ENCODE measurements at regions not wholly inside any gene's neighbourhood (a gene's known extent, or its start where the extent isn't known, plus 50 kb on each side); places are given as distances from the start of the nearest gene placed in this dataset.
"Not testable (repeated sequence)": the region's sequence is repeated elsewhere in the genome, so short reads cannot be mapped to it uniquely, and the experiment has no call there.

GRCh38 chr1:61028136-61028535, 54.2 kb upstream of the NFIA start:
- Mint-ChIP-seq H3K27me3 (no peaks in the 10 kb centered on the region), H3K27ac (no peak overlapping the region), H3K9me3 (no peaks in the 10 kb centered on the region), H3K4me3 (no peak overlapping the region), H3K36me3 (no peaks in the 10 kb centered on the region), H3K4me1 (no peaks in the 10 kb centered on the region)
- DNase-seq = no peak

DNA sequence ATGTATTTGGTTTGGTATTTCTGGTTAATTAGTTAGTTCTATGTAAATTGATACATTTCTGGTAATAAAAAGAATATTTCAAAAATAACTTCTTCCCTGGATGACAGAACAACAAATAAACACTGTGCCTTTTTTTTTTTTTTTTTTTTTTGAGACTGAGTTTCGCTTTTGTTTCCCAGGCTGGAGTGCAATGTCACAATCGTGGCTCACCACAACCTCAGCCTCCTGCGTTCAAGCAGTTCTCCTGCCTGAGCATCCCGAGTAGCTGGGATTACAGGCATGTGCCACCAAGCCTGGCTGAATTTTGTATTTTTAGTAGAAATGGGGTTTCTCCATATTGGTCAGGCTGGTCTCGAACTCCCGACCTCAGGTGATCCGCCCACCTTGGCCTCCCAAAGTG, 64.3 kb upstream of the NFIA start:
- H3K4me3 Mint-ChIP-seq, H3K36me3 Mint-ChIP-seq, H3K9me3 Mint-ChIP-seq, DNase-seq, H3K27ac Mint-ChIP-seq, H3K4me1 Mint-ChIP-seq: not testable (repeated sequence)
- H3K27me3 Mint-ChIP-seq = peaks cover 12% of the 10 kb centered on the region

DNA sequence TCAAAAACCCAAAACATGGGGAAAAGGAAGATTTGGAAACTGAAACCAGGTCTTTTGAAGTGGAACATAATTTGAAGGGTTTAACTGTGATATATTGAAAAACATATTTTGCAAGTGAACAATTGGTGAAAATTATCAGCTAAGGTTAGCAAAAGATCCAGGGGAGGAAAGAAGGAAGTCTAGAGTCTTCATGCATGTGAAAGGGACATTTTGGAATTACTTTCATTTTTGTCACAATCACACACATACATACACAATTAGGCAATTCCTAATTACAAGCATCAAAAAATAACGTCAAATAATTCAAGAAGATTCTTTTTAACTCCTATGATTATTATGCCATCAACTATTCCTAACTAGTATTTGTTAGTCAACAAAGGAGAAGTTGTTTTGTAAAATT, 64.7 kb upstream of the NFIA start:
- H3K36me3 Mint-ChIP-seq = no peaks in the 10 kb centered on the region
- H3K27me3 Mint-ChIP-seq = peaks cover 12% of the 10 kb centered on the region
- no peak overlapping the region for H3K4me3 Mint-ChIP-seq
- no peak overlapping the region for H3K27ac Mint-ChIP-seq
- H3K4me1 Mint-ChIP-seq = peaks cover 1% of the 10 kb centered on the region
- no peaks in the 10 kb centered on the region for H3K9me3 Mint-ChIP-seq
- DNase-seq = no peak

DNA sequence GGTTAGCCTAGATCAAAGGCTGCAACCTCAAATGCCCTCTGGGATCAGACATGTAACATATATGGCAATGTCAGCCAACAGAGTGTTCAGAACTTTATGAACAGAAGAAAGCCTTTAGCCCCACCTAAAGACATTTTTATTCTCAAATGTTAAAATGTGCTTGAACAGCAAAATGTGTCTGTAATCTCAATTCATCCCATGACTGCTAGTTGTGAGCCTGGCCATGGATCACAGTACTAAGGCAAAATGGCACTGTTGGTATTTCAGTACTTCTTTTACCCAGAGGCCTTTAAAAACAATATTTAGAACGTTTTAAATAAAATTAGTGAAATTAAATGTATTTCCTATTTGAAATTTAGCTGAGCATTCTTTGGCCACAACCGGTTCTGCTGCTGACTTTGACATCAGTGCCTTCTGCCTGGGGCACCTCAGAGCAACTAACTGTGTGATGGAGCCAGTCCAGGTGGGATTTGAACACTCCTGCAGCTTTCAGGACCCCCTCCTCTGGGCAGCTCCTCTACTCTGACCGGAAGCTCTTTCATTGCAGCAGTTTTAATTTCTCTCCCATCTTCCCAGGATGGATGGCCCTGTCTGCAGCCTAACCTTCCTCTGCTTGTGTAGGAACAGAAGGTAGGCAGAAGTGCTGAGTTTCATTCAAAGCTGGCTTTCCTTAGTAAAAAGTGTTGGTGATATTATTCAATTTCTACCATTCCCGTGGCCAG, 68.3 kb upstream of the NFIA start:
- peaks cover 1% of the 10 kb centered on the region for H3K4me1 Mint-ChIP-seq
- H3K9me3 Mint-ChIP-seq = no peaks in the 10 kb centered on the region
- no peak for DNase-seq
- no peaks in the 10 kb centered on the region for H3K36me3 Mint-ChIP-seq
- H3K27ac Mint-ChIP-seq = no peak overlapping the region
- H3K27me3 Mint-ChIP-seq = peaks cover 16% of the 10 kb centered on the region
- no peak overlapping the region for H3K4me3 Mint-ChIP-seq

GRCh38 chr1:61013189-61013945, 69.0 kb upstream of the NFIA start:
- Mint-ChIP-seq H3K36me3 (no peaks in the 10 kb centered on the region), H3K4me1 (peaks cover 1% of the 10 kb centered on the region), H3K4me3 (no peak overlapping the region), H3K27me3 (peaks cover 16% of the 10 kb centered on the region), H3K9me3 (no peaks in the 10 kb centered on the region), H3K27ac (no peak overlapping the region)
- DNase-seq = no peak

GRCh38 chr1:61012341-61012761, 70.0 kb upstream of the NFIA start:
- Mint-ChIP-seq H3K27me3 (peaks cover 11% of the 10 kb centered on the region), H3K36me3 (no peaks in the 10 kb centered on the region), H3K27ac (no peak overlapping the region), H3K4me3 (no peak overlapping the region), H3K9me3 (no peaks in the 10 kb centered on the region), H3K4me1 (no peaks in the 10 kb centered on the region)
- no peak for DNase-seq

- Mint-ChIP-seq H3K9me3 (no peaks in the 10 kb centered on the region), H3K36me3 (no peaks in the 10 kb centered on the region), H3K4me3 (no peak overlapping the region), H3K4me1 (no peaks in the 10 kb centered on the region), H3K27me3 (peaks cover 7% of the 10 kb centered on the region), H3K27ac (no peak overlapping the region)
- DNase-seq = no peak
Measured at GRCh38 chr1:61011561-61012263, 70.6 kb upstream of the NFIA start.

DNA sequence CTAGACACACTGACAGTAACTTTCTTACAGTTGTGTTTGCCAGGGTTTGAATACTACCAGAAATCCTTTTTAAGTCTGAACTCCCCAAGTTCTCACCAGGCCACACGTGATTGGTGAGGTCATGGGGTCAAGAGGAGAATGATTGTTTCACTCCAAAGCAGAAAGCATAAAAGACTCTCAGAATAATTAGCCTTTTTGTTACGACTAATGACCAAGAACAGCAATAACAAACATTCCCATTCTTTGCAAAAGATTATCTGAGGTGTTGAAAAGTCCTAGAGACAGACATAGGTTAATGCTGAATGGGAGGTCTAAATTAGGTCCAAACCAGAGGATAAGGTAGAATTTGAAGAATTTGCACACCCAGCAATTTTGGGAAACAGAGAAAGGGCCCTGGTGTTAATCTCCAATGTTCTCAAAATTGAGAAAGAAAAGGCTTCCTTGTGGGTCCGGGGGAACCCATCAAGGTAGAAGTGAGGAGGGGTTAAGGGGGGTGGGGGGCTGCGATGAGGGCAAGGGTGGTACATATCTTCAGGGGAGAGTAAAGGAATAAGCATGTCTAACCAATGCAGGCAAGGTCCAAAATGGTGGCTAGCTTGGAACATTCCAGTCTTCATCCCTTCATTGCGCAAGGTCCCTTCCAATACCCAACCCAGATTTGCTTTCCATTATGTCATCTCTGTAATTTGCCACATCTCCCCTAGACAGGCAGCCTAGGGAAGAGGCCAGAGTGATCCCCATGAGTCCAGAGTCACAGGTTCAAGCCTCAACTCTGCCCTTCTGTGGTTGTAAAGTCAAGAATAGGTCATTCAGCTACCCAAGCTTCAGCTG, 74.6 kb upstream of the NFIA start:
- H3K36me3 Mint-ChIP-seq = no peaks in the 10 kb centered on the region
- H3K9me3 Mint-ChIP-seq = no peaks in the 10 kb centered on the region
- no peak overlapping the region for H3K27ac Mint-ChIP-seq
- no peak overlapping the region for H3K4me3 Mint-ChIP-seq
- H3K4me1 Mint-ChIP-seq = no peaks in the 10 kb centered on the region
- peaks cover 9% of the 10 kb centered on the region for H3K27me3 Mint-ChIP-seq
- no peak for DNase-seq

GRCh38 chr1:61005614-61006580, 76.5 kb upstream of the NFIA start:
- Mint-ChIP-seq H3K36me3 (no peaks in the 10 kb centered on the region), H3K4me3 (no peak overlapping the region), H3K27me3 (peaks cover 5% of the 10 kb centered on the region), H3K27ac (no peak overlapping the region), H3K9me3 (no peaks in the 10 kb centered on the region), H3K4me1 (no peaks in the 10 kb centered on the region)
- no peak for DNase-seq

GRCh38 chr1:61004262-61005003, 77.9 kb upstream of the NFIA start:
- no peaks in the 10 kb centered on the region for H3K4me1 Mint-ChIP-seq
- peaks cover 5% of the 10 kb centered on the region for H3K27me3 Mint-ChIP-seq
- H3K4me3 Mint-ChIP-seq = no peak overlapping the region
- no peak for DNase-seq
- no peaks in the 10 kb centered on the region for H3K9me3 Mint-ChIP-seq
- H3K36me3 Mint-ChIP-seq = no peaks in the 10 kb centered on the region
- no peak overlapping the region for H3K27ac Mint-ChIP-seq

DNA sequence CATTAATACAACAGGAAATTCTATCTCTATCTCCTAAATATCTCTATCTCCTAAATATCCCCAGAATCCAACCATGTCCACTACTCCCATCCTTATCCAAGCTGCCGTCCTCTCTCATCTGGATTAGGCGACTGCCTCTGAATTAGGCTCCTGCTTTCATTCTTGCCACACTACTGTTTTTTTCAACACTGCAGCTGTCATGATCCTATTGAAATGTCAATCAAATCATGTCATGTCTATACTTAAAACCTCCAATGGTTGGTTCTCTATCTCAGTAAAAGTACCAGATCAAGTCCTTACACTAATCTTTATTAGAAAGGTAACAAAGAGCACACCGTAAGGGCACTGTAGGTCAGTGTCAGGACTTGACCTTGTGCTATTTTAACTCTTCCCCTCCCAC, 82.0 kb upstream of the NFIA start:
- Mint-ChIP-seq H3K9me3 (no peaks in the 10 kb centered on the region), H3K4me1 (no peaks in the 10 kb centered on the region), H3K36me3 (no peaks in the 10 kb centered on the region), H3K27ac (no peak overlapping the region), H3K4me3 (no peak overlapping the region), H3K27me3 (peaks cover under 1% of the 10 kb centered on the region)
- no peak for DNase-seq

- Mint-ChIP-seq H3K4me1 (no peaks in the 10 kb centered on the region), H3K9me3 (no peaks in the 10 kb centered on the region), H3K4me3 (no peak overlapping the region), H3K27me3 (no peaks in the 10 kb centered on the region), H3K36me3 (no peaks in the 10 kb centered on the region), H3K27ac (no peak overlapping the region)
- DNase-seq = no peak
Measured at GRCh38 chr1:60998786-60999185, 83.6 kb upstream of the NFIA start.

DNA sequence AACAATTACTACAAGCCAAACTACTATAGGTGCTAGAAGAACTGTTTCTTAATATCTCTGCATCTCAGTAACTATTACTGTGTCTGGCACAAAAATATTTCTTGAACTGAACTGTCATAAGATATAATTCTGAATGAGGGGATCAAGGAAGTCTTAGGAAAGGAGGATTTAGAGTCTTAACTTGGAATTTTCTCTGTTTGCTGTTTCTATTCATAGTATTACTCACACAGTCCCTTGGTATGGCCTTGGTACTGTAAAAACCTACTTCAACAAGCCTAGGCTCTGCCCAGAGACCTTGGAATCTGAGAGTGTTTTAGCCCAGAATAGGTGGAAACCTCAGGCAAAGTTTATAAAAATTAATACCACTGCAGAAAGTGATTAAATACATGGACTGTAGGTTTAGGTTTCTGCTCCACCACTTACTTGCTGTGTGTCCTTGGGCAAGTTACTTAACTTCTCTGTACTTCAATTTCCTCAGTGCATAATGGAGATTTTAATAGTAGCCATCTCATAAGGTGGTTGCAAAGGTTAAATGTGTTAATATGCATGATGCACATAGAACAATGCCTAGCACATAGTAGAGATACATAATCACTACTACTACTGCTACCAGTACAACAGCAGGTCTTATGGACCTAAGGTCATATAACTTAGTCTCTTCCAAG, 87.4 kb upstream of the NFIA start:
- Mint-ChIP-seq H3K27ac (no peak overlapping the region), H3K4me3 (no peak overlapping the region), H3K36me3 (no peaks in the 10 kb centered on the region), H3K4me1 (no peaks in the 10 kb centered on the region), H3K27me3 (no peaks in the 10 kb centered on the region), H3K9me3 (no peaks in the 10 kb centered on the region)
- no peak for DNase-seq
